DND-41 (cell line): ENCODE measurements at regions not wholly inside any gene's neighbourhood (a gene's known extent, or its start where the extent isn't known, plus 50 kb on each side); places are given as distances from the start of the nearest gene placed in this dataset.

Experiments
- ATAC-seq: fragments of 200-7000 bp; cut with Tn5 transposase; 3 replicates; pipeline ENCODE4 v1.9.1; 2021; ENCODE audit warnings: low read depth; ENCODE audit not compliant: insufficient read depth
- DNase-seq: peaks from one replicate; pipeline ENCODE4 v3.0.0-alpha.2; 2020
- H2AFZ ChIP-seq: 2 replicates; pipeline ENCODE4 v1.6.0; 2012; ENCODE audit warnings: low read depth, low read length
- H3K27ac ChIP-seq: 2 replicates; pipeline ENCODE4 v1.5.1; 2012; ENCODE audit warnings: low read length, inconsistent platforms
- H3K27me3 ChIP-seq: fragments of 200-600 bp; sonication (generic); 2 replicates; pipeline ENCODE4 v1.6.0; 2012; ENCODE audit warnings: low read length, mild to moderate bottlenecking, inconsistent platforms; ENCODE audit not compliant: insufficient read depth, poor library complexity
- H3K36me3 ChIP-seq: 2 replicates; pipeline ENCODE4 v1.5.1; 2012; ENCODE audit warnings: low read length, inconsistent platforms; ENCODE audit not compliant: insufficient read depth
- H3K4me1 ChIP-seq: 2 replicates; pipeline ENCODE4 v1.5.1; 2012; ENCODE audit warnings: mild to moderate bottlenecking, low read length; ENCODE audit not compliant: insufficient read depth
- H3K4me2 ChIP-seq: 2 replicates; pipeline ENCODE4 v1.6.0; 2012; ENCODE audit warnings: mild to moderate bottlenecking, moderate library complexity, low read length, inconsistent platforms; ENCODE audit not compliant: insufficient read depth
- H3K4me3 ChIP-seq, 2 experiments: fragments of 200-600 bp in 1 of 2; shearing (Covaris generic) in 1 of 2; 2 replicates each; pipeline ENCODE4 v1.5.1; 2012 to 2016; ENCODE audit warnings: inconsistent platforms in 2 of 2, low read length in 2 of 2, mild to moderate bottlenecking in 2 of 2, low read depth in 1 of 2, moderate library complexity in 1 of 2
- H3K79me2 ChIP-seq: 2 replicates; pipeline ENCODE4 v1.6.0; 2012; ENCODE audit warnings: low read length, inconsistent platforms; ENCODE audit not compliant: insufficient read depth
- H3K9ac ChIP-seq: 2 replicates; pipeline ENCODE4 v1.6.0; 2012; ENCODE audit warnings: low read depth, mild to moderate bottlenecking, inconsistent platforms, low read length, moderate library complexity
- H3K9me3 ChIP-seq: 2 replicates; pipeline ENCODE4 v1.5.1; 2012; ENCODE audit warnings: low read length, moderate library complexity, mild to moderate bottlenecking, inconsistent platforms; ENCODE audit not compliant: insufficient read depth, severe bottlenecking
- H4K20me1 ChIP-seq: 2 replicates; pipeline ENCODE4 v1.6.0; 2012; ENCODE audit warnings: low read length; ENCODE audit not compliant: insufficient read depth
- EZH2 ChIP-seq: IDR thresholded peaks from 3 replicates; pipeline ENCODE4 v1.6.1; 2012; ENCODE audit warnings: borderline replicate concordance, low read depth, mild to moderate bottlenecking, moderate library complexity, low read length, inconsistent platforms; ENCODE audit not compliant: severe bottlenecking
- TF ChIP-seq, protein P1 (sequence below): IDR thresholded peaks from 2 replicates; pipeline ENCODE4 v1.5.1; 2012; ENCODE audit warnings: borderline replicate concordance, low read length, moderate library complexity, mild to moderate bottlenecking; ENCODE audit not compliant: poor library complexity, severe bottlenecking; ENCODE audit errors: extremely low read depth

- Histone ChIP-seq H3K9me3 (no peaks in the 10 kb centered on the region), H3K27me3 (no peaks in the 10 kb centered on the region), H4K20me1 (no peaks in the 10 kb centered on the region), H2AFZ (no peak overlapping the region; the same call in 1 of the 2 replicates), H3K4me3 (no peak overlapping the region), H3K79me2 (no peaks in the 10 kb centered on the region), H3K27ac (no peak overlapping the region), H3K4me1 (no peaks in the 10 kb centered on the region), H3K4me2 (no peak overlapping the region), H3K9ac (no peak overlapping the region), H3K36me3 (no peaks in the 10 kb centered on the region)
- DNase-seq (no peak), ATAC-seq (no peak)
- TF ChIP-seq, protein P1, sequence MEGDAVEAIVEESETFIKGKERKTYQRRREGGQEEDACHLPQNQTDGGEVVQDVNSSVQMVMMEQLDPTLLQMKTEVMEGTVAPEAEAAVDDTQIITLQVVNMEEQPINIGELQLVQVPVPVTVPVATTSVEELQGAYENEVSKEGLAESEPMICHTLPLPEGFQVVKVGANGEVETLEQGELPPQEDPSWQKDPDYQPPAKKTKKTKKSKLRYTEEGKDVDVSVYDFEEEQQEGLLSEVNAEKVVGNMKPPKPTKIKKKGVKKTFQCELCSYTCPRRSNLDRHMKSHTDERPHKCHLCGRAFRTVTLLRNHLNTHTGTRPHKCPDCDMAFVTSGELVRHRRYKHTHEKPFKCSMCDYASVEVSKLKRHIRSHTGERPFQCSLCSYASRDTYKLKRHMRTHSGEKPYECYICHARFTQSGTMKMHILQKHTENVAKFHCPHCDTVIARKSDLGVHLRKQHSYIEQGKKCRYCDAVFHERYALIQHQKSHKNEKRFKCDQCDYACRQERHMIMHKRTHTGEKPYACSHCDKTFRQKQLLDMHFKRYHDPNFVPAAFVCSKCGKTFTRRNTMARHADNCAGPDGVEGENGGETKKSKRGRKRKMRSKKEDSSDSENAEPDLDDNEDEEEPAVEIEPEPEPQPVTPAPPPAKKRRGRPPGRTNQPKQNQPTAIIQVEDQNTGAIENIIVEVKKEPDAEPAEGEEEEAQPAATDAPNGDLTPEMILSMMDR = no peak
- TF ChIP-seq EZH2 = no peak
Measured at GRCh38 chr21:21682172-21682571, 684.0 kb downstream of the NCAM2 start.

- Histone ChIP-seq H3K4me1 (no peaks in the 10 kb centered on the region), H3K36me3 (no peaks in the 10 kb centered on the region), H3K9me3 (no peaks in the 10 kb centered on the region), H3K4me3 (no peak overlapping the region), H3K79me2 (no peaks in the 10 kb centered on the region), H2AFZ (peak overlapping the region; percentile 41), H4K20me1 (no peaks in the 10 kb centered on the region), H3K27ac (no peak overlapping the region), H3K27me3 (no peaks in the 10 kb centered on the region), H3K9ac (no peak overlapping the region), H3K4me2 (no peak overlapping the region)
- TF ChIP-seq EZH2 = no peak
- TF ChIP-seq, protein P1 = peak; percentile 59
- peak; percentile 39 for DNase-seq
- peak; percentile 61; the same call in 1 of the 3 replicates for ATAC-seq
Measured at GRCh38 chr21:21688889-21689288, 690.7 kb downstream of the NCAM2 start.

- DNase-seq = no peak
- Histone ChIP-seq H3K36me3 (no peaks in the 10 kb centered on the region), H3K4me1 (no peaks in the 10 kb centered on the region), H3K9ac (no peak overlapping the region), H3K79me2 (no peaks in the 10 kb centered on the region), H4K20me1 (no peaks in the 10 kb centered on the region), H3K27ac (no peak overlapping the region), H3K27me3 (no peaks in the 10 kb centered on the region), H3K4me2 (no peak overlapping the region), H3K9me3 (no peaks in the 10 kb centered on the region), H2AFZ (no peak overlapping the region), H3K4me3 (no peak overlapping the region)
- no peak for ATAC-seq
- TF ChIP-seq, protein P1 = no peak
- no peak for TF ChIP-seq EZH2
Measured at GRCh38 chr21:21690068-21690665, 692.0 kb downstream of the NCAM2 start.
